Mesenchymal stem cell (in vitro differentiated cells and primary cell): ENCODE measurements at regions not wholly inside any gene's neighbourhood (a gene's known extent, or its start where the extent isn't known, plus 50 kb on each side); places are given as distances from the start of the nearest gene placed in this dataset.

Experiments used
- DNase-seq: peaks from one replicate; pipeline ENCODE4 v3.0.0-alpha.2; 2013
- H2AFZ ChIP-seq: one replicate; pipeline ENCODE4 v1.6.1; 2013; ENCODE audit warnings: low read depth, mild to moderate bottlenecking, control low read depth, inconsistent platforms, low read length, moderate library complexity
- H2AK5ac ChIP-seq: 2 replicates; pipeline ENCODE4 v1.6.1; 2013; ENCODE audit warnings: low read length, moderate library complexity, mild to moderate bottlenecking, inconsistent platforms; ENCODE audit not compliant: severe bottlenecking
- H2BK120ac ChIP-seq: one replicate; pipeline ENCODE4 v1.6.1; 2013; ENCODE audit warnings: low read depth, mild to moderate bottlenecking, inconsistent platforms, low read length, moderate library complexity
- H2BK12ac ChIP-seq, 2 experiments: one replicate each; pipeline ENCODE4 v1.6.1; 2013; ENCODE audit warnings: inconsistent platforms in 2 of 2, low read length in 2 of 2, mild to moderate bottlenecking in 2 of 2, moderate library complexity in 2 of 2, control low read depth in 1 of 2
- H2BK15ac ChIP-seq: one replicate; pipeline ENCODE4 v1.6.1; 2013; ENCODE audit warnings: mild to moderate bottlenecking, low read depth, inconsistent platforms; ENCODE audit not compliant: poor library complexity, severe bottlenecking
- H2BK5ac ChIP-seq: 2 replicates; pipeline ENCODE4 v1.6.1; 2013; ENCODE audit warnings: low read depth, mild to moderate bottlenecking, low read length, control low read depth, inconsistent platforms; ENCODE audit not compliant: poor library complexity, severe bottlenecking
- H3K14ac ChIP-seq, 2 experiments: one replicate each; pipeline ENCODE4 v1.6.1; 2013; ENCODE audit warnings: inconsistent platforms in 2 of 2, low read length in 2 of 2, control low read depth in 1 of 2, mild to moderate bottlenecking in 1 of 2, moderate library complexity in 1 of 2
- H3K18ac ChIP-seq, 2 experiments: one replicate each; pipeline ENCODE4 v1.6.1; 2013; ENCODE audit warnings: inconsistent platforms in 2 of 2, low read length in 2 of 2, control low read depth in 1 of 2, low read depth in 1 of 2, mild to moderate bottlenecking in 1 of 2
- H3K23ac ChIP-seq, 2 experiments: one replicate each; pipeline ENCODE4 v1.6.1; 2013; ENCODE audit warnings: inconsistent platforms in 2 of 2, low read length in 2 of 2, mild to moderate bottlenecking in 2 of 2, moderate library complexity in 2 of 2, control low read depth in 1 of 2
- H3K27ac ChIP-seq: 2 replicates; pipeline ENCODE4 v1.5.1; 2013; ENCODE audit warnings: mild to moderate bottlenecking, moderate library complexity, low read length, control low read depth, inconsistent platforms; ENCODE audit not compliant: poor library complexity, severe bottlenecking
- H3K27me3 ChIP-seq, 2 experiments: 2 replicates each; pipeline versions ENCODE4 v1.6.1 to v1.7.0; 2013; ENCODE audit warnings: low read length in 2 of 2, mild to moderate bottlenecking in 2 of 2, moderate library complexity in 2 of 2, control low read depth in 1 of 2, inconsistent platforms in 1 of 2; ENCODE audit not compliant: control insufficient read depth in 1 of 2, insufficient read depth in 1 of 2
- H3K36me3 ChIP-seq, 2 experiments: 2 replicates each; pipeline versions ENCODE4 v1.6.1 to v1.7.0; 2013; ENCODE audit warnings: low read length in 2 of 2, control low read depth in 1 of 2, inconsistent platforms in 1 of 2, low read depth in 1 of 2, mild to moderate bottlenecking in 1 of 2; ENCODE audit not compliant: insufficient read depth in 2 of 2, control insufficient read depth in 1 of 2
- H3K4ac ChIP-seq, 2 experiments: one replicate each; pipeline ENCODE4 v1.6.1; 2013; ENCODE audit warnings: inconsistent platforms in 2 of 2, low read length in 2 of 2, mild to moderate bottlenecking in 2 of 2, moderate library complexity in 2 of 2, control low read depth in 1 of 2, low read depth in 1 of 2
- H3K4me1 ChIP-seq: 2 replicates; pipeline ENCODE4 v1.6.1; 2013; ENCODE audit warnings: low read depth, low read length, control low read depth; ENCODE audit not compliant: control insufficient read depth, insufficient read depth
- H3K4me2 ChIP-seq: 2 replicates; pipeline ENCODE4 v1.6.1; 2013; ENCODE audit warnings: low read length, mild to moderate bottlenecking, inconsistent platforms; ENCODE audit not compliant: poor library complexity, severe bottlenecking
- H3K4me3 ChIP-seq, 2 experiments: 2 replicates each; pipeline versions ENCODE4 v1.5.1 to v1.7.0; 2013; ENCODE audit warnings: low read length in 2 of 2, mild to moderate bottlenecking in 2 of 2, control low read depth in 1 of 2, low read depth in 1 of 2; ENCODE audit not compliant: insufficient read depth in 1 of 2
- H3K79me1 ChIP-seq: replicated peaks from 2 replicates; pipeline ENCODE4 v1.6.1; 2013; ENCODE audit warnings: mild to moderate bottlenecking, control low read depth, low read length, inconsistent platforms; ENCODE audit not compliant: poor library complexity, severe bottlenecking
- H3K9ac ChIP-seq: 2 replicates; pipeline ENCODE4 v1.7.0; 2013; ENCODE audit warnings: mild to moderate bottlenecking, low read length, moderate library complexity
- H3K9me3 ChIP-seq: 2 replicates; pipeline ENCODE4 v1.7.0; 2013; ENCODE audit warnings: mild to moderate bottlenecking, low read length; ENCODE audit not compliant: control insufficient read depth
- H4K8ac ChIP-seq: one replicate; pipeline ENCODE4 v1.6.1; 2013; ENCODE audit warnings: inconsistent platforms, mild to moderate bottlenecking, low read length, moderate library complexity
- H4K91ac ChIP-seq: one replicate; pipeline ENCODE4 v1.6.1; 2013; ENCODE audit warnings: mild to moderate bottlenecking, low read length, inconsistent platforms
- whole genome bisulfite sequencing: methylation state at CpG from one replicate; pipeline ENCODE4 v1.1.7; 2013; ENCODE audit warnings: mixed read lengths; 5-methylcytosine and 5-hydroxymethylcytosine counted together

- DNase-seq: no peak
- no peak overlapping the region for H3K14ac ChIP-seq
- no peak overlapping the region for H3K23ac ChIP-seq
- no peak overlapping the region for H4K8ac ChIP-seq
- H3K9me3 ChIP-seq: no peaks in the 10 kb centered on the region
- no peak overlapping the region for H2BK12ac ChIP-seq
- no peak overlapping the region for H3K4ac ChIP-seq
- no peak overlapping the region for H3K18ac ChIP-seq
- no peak overlapping the region for H2AK5ac ChIP-seq
- WGBS: 82% methylated on average over 8 of the region's 8 CpGs
- peaks cover 0 to 9% of the 10 kb centered on the region in 2 experiments for H3K27me3 ChIP-seq
- H3K9ac ChIP-seq: no peak overlapping the region
- H3K79me1 ChIP-seq: no peaks in the 10 kb centered on the region
- H4K91ac ChIP-seq: no peak overlapping the region
- H2BK5ac ChIP-seq: no peak overlapping the region
- H3K4me2 ChIP-seq: no peak overlapping the region
- H2BK15ac ChIP-seq: no peak overlapping the region
- H2BK120ac ChIP-seq: no peak overlapping the region
- no peak overlapping the region for H3K4me3 ChIP-seq
- H3K4me1 ChIP-seq: no peaks in the 10 kb centered on the region
- H3K27ac ChIP-seq: no peak overlapping the region
- no peak overlapping the region for H2AFZ ChIP-seq
- H3K36me3 ChIP-seq: no peaks in the 10 kb centered on the region
These were observed 118.3 kb upstream of the GGTLC1 start for GRCh38 chr20:24106801-24107445.

- Histone ChIP-seq H2AK5ac (no peak overlapping the region), H3K4ac (no peak overlapping the region), H3K9me3 (no peaks in the 10 kb centered on the region), H3K14ac (no peak overlapping the region), H3K36me3 (no peaks in the 10 kb centered on the region), H2BK15ac (no peak overlapping the region), H3K27ac (no peak overlapping the region), H2BK120ac (no peak overlapping the region), H3K9ac (no peak overlapping the region), H4K91ac (no peak overlapping the region), H2BK5ac (no peak overlapping the region), H4K8ac (no peak overlapping the region), H3K4me1 (no peaks in the 10 kb centered on the region), H3K18ac (no peak overlapping the region), H3K79me1 (no peaks in the 10 kb centered on the region), H3K4me2 (no peak overlapping the region), H2AFZ (no peak overlapping the region), H2BK12ac (no peak overlapping the region), H3K23ac (no peak overlapping the region), H3K27me3 (peaks cover 0 to 6% of the 10 kb centered on the region in 2 experiments), H3K4me3 (no peak overlapping the region)
- no peak for DNase-seq
- WGBS: 94% methylated on average over 1 of the region's 4 CpGs
These were observed 117.7 kb upstream of the GGTLC1 start for GRCh38 chr20:24106150-24106800.

DNA sequence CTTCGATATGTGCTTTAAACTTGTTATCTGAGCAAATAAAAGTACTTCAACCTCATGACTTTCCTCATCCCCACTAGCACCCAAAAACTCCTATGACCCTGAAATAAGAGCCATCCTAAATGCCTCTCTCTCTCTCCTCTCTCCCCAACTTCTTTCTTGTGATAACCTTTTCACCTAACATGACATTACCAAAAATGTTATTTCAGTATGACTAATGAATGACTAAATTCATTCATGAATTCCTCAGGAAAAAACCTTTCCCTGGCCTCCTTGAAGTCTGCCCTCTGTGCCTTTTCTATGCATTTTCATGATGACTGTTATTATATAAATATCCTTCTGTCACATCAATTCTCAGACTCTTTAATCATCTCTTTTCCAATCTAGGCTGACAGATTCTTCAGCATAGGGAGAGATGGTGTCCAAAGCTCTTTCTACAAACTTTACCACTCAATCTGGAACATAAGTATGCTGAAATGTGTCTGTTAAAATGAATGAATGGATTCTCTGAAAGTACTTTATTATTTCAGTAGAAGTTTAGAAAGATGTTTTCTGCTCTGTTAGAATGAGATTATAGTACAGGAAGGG is 114.3 kb upstream of the GGTLC1 start:
- Histone ChIP-seq H3K4ac (no peak overlapping the region), H3K9ac (no peak overlapping the region), H3K27me3 (peaks cover 0 to 6% of the 10 kb centered on the region in 2 experiments), H2BK15ac (no peak overlapping the region), H3K14ac (no peak overlapping the region), H3K79me1 (no peaks in the 10 kb centered on the region), H2BK120ac (no peak overlapping the region), H3K4me1 (no peaks in the 10 kb centered on the region), H3K23ac (no peak overlapping the region), H3K27ac (no peak overlapping the region), H3K9me3 (no peaks in the 10 kb centered on the region), H3K4me3 (no peak overlapping the region), H2BK5ac (no peak overlapping the region), H3K36me3 (no peaks in the 10 kb centered on the region), H3K4me2 (no peak overlapping the region), H3K18ac (no peak overlapping the region), H2AFZ (no peak overlapping the region), H4K8ac (no peak overlapping the region), H2BK12ac (no peak overlapping the region), H4K91ac (no peak overlapping the region), H2AK5ac (no peak overlapping the region)
- DNase-seq: no peak
- WGBS: 86% methylated on average over 1 of the region's 1 CpG

GRCh38 chr20:24102290-24102689 is 113.7 kb upstream of the GGTLC1 start:
- H3K14ac ChIP-seq: no peak overlapping the region
- no peak overlapping the region for H3K23ac ChIP-seq
- no peak overlapping the region for H3K4me3 ChIP-seq
- H3K4me1 ChIP-seq: no peaks in the 10 kb centered on the region
- no peak overlapping the region for H3K18ac ChIP-seq
- H2BK15ac ChIP-seq: no peak overlapping the region
- WGBS: 27% methylated on average over 6 of the region's 7 CpGs
- H3K36me3 ChIP-seq: no peaks in the 10 kb centered on the region
- H3K4ac ChIP-seq: no peak overlapping the region
- H2BK12ac ChIP-seq: no peak overlapping the region
- H2BK5ac ChIP-seq: no peak overlapping the region
- peaks cover 0 to 8% of the 10 kb centered on the region in 2 experiments for H3K27me3 ChIP-seq
- H2AK5ac ChIP-seq: no peak overlapping the region
- no peak overlapping the region for H4K8ac ChIP-seq
- no peak overlapping the region for H4K91ac ChIP-seq
- no peak overlapping the region for H2AFZ ChIP-seq
- no peaks in the 10 kb centered on the region for H3K79me1 ChIP-seq
- no peak overlapping the region for H3K27ac ChIP-seq
- no peak for DNase-seq
- H3K4me2 ChIP-seq: no peak overlapping the region
- no peak overlapping the region for H2BK120ac ChIP-seq
- no peak overlapping the region for H3K9ac ChIP-seq
- H3K9me3 ChIP-seq: no peaks in the 10 kb centered on the region
